Transverse colon (tissue), 4 donors: ENCODE measurements at regions not wholly inside any gene's neighbourhood (a gene's known extent, or its start where the extent isn't known, plus 50 kb on each side); places are given as distances from the start of the nearest gene placed in this dataset.
"Not testable (repeated sequence)": the region's sequence is repeated elsewhere in the genome, so short reads cannot be mapped to it uniquely, and the experiment has no call there.

Experiments used
- EP300 ChIP-seq: sonication (generic); formaldehyde crosslinking; IDR thresholded peaks from one replicate; pipeline ENCODE4 v1.6.1; 2017; ENCODE audit warnings: antibody characterized with exemption, low read depth
- POLR2A ChIP-seq: fragments of 450-650 bp; IDR thresholded peaks from one replicate; pipeline ENCODE4 v1.6.1; 2016; ENCODE audit warnings: antibody characterized with exemption, mild to moderate bottlenecking, moderate library complexity
- POLR2AphosphoS5 ChIP-seq, 3 donors: sonication (generic); formaldehyde crosslinking; IDR thresholded peaks; one replicate each; pipeline ENCODE4 v1.6.1; 2016; ENCODE audit warnings: antibody characterized with exemption in 3 of 3
- TF ChIP-seq, protein P1 (sequence below), 5 experiments: fragments of 200-600 bp in 3 of 5; fragments of 450-650 bp in 2 of 5; sonication (generic) in 3 of 5; IDR thresholded peaks; 1 replicate in 2 of 5; 2 replicates in 3 of 5; pipeline ENCODE4 v1.5.1; 2016 to 2017; ENCODE audit warnings: antibody characterized with exemption in 5 of 5, inconsistent platforms in 3 of 5, mild to moderate bottlenecking in 2 of 5, moderate library complexity in 1 of 5

GRCh38 chr11:100409267-100409666 lies 277.8 kb upstream of the ARHGAP42 start:
- not testable (repeated sequence) for TF ChIP-seq POLR2A; EP300; POLR2AphosphoS5 (IDR thresholded peaks at IDR 0.05)
- TF ChIP-seq, protein P1, sequence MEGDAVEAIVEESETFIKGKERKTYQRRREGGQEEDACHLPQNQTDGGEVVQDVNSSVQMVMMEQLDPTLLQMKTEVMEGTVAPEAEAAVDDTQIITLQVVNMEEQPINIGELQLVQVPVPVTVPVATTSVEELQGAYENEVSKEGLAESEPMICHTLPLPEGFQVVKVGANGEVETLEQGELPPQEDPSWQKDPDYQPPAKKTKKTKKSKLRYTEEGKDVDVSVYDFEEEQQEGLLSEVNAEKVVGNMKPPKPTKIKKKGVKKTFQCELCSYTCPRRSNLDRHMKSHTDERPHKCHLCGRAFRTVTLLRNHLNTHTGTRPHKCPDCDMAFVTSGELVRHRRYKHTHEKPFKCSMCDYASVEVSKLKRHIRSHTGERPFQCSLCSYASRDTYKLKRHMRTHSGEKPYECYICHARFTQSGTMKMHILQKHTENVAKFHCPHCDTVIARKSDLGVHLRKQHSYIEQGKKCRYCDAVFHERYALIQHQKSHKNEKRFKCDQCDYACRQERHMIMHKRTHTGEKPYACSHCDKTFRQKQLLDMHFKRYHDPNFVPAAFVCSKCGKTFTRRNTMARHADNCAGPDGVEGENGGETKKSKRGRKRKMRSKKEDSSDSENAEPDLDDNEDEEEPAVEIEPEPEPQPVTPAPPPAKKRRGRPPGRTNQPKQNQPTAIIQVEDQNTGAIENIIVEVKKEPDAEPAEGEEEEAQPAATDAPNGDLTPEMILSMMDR (IDR thresholded peaks at IDR 0.05) = not testable (repeated sequence)
